A673 (cell line): ENCODE measurements at regions not wholly inside any gene's neighbourhood (a gene's known extent, or its start where the extent isn't known, plus 50 kb on each side); places are given as distances from the start of the nearest gene placed in this dataset.
"Not testable (repeated sequence)": the region's sequence is repeated elsewhere in the genome, so short reads cannot be mapped to it uniquely, and the experiment has no call there.

Experiments used
- CTCF ChIP-seq: fragments of 300-800, 200-600 bp; sonication (generic); conservative IDR thresholded peaks from 2 replicates; pipeline ENCODE4 v1.5.1; 2017; ENCODE audit warnings: low read depth, mild to moderate bottlenecking, antibody characterized with exemption, low read length, moderate library complexity, mixed read lengths
- EZH2 ChIP-seq: fragments of 200-600 bp; sonication (generic); IDR thresholded peaks from 2 replicates; pipeline ENCODE4 v1.6.1; 2017; ENCODE audit warnings: borderline replicate concordance, low read depth, mild to moderate bottlenecking, mixed read lengths, antibody characterized with exemption, low read length; ENCODE audit not compliant: poor library complexity, severe bottlenecking

GRCh38 chr1:221997012-221997411 lies 255.1 kb upstream of the DUSP10 start:
- TF ChIP-seq CTCF, EZH2: not testable (repeated sequence)
